ENCODE measurements at regions not wholly inside any gene's neighbourhood (a gene's known extent, or its start where the extent isn't known, plus 50 kb on each side); places are given as distances from the start of the nearest gene placed in this dataset.

DNA sequence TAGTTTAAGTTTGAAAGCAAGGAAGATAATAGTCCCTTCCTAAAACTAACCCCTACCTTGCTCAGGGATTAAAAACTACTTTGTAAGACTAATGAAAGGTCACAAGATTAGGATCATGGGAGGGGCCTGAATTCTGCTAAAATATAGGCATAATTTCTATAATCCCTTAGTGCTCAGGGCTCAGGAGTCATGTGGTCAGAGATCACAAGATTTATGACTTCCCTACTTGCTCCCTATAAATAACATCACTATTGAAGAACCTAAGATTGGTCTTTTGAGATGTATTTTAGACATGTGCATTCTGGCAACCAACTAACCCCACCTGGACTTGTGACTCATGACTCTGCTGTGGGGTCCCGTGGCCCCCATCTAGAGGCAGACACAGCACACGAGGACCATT is 81.1 kb downstream of the STMND1 start:
- TF ChIP-seq GATA2 (IDR thresholded peaks at IDR 0.05; ENCODE audit: low read depth, low read length) (no peak), GATA3 (IDR thresholded peaks at IDR 0.05; ENCODE audit: low read depth, low read length) (no peak)

DNA sequence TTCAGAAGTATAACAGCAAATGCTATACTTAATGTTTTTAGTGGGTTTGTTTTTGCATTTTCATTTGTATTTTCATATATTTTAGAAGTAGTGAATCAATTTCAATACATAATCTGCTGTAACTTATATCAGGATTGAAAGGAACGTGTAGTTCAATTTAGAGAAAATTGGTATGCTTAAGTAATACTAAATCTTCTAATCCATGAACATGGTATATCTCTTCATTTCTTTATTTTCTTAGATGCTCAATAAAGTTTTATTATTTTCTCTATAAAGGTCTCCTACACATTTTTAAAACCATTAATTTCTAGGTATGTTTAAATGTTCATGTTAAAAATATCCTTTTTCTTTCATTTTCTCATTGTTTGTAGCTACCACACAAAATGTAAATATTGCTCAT is 85.1 kb downstream of the STMND1 start:
- no peak for TF ChIP-seq GATA2 (IDR thresholded peaks at IDR 0.05; ENCODE audit: low read depth, low read length)
- TF ChIP-seq GATA3 (IDR thresholded peaks at IDR 0.05; ENCODE audit: low read depth, low read length) = no peak

DNA sequence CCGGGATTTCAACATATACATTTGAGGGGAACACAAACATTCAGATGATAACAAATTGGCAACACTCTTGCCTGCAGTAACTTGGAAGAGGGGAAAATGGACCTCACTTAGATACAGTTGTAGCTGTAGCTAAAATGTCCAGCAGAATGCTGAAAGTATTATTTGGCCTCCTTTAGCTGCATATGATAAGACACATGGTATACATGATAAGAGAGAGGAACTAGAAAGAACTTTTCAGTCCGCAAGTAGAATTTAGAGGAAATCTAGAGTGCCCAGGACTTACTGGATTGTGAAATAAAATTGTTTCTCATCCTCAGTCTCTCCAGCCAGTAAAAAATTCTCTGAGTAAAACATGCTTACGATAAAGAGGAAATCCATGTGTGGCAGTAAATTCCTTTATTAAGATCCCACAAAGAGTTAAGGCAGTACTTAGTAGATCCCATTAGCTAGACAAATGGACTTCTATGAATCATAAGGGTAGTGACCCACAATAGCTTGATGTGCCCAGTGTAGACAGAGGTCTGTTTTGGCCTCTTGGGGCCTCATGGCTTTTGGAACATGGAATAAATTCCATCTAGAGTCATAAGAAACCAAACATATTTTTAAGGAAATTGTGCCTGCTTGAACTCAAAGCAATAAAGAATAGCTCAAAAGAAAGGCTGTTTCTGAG is 87.9 kb upstream of the RBM24 start:
- TF ChIP-seq GATA2 (IDR thresholded peaks at IDR 0.05; ENCODE audit: low read depth, low read length) = no peak
- TF ChIP-seq GATA3 (IDR thresholded peaks at IDR 0.05; ENCODE audit: low read depth, low read length) = no peak

DNA sequence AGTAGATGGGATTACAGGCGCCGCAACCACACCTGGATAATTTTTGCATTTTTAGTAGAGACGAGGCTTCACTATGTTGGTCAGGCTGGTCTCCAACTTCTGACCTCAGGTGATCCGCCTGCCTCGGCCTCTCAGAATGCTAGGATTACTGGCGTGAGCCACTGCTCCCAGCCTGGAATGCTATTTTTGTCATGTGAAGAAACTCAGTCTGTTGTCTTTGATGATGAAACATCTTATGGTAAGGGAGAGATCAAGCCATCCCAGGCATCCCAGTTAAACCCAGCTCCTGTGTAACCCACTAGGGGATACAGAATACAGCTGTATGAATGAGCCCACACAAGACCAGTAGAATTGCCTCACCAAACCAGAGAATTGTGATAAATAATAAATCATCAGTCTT is 83.6 kb upstream of the RBM24 start:
- TF ChIP-seq GATA2 (IDR thresholded peaks at IDR 0.05; ENCODE audit: low read depth, low read length) = no peak
- TF ChIP-seq GATA3 (IDR thresholded peaks at IDR 0.05; ENCODE audit: low read depth, low read length) = no peak

DNA sequence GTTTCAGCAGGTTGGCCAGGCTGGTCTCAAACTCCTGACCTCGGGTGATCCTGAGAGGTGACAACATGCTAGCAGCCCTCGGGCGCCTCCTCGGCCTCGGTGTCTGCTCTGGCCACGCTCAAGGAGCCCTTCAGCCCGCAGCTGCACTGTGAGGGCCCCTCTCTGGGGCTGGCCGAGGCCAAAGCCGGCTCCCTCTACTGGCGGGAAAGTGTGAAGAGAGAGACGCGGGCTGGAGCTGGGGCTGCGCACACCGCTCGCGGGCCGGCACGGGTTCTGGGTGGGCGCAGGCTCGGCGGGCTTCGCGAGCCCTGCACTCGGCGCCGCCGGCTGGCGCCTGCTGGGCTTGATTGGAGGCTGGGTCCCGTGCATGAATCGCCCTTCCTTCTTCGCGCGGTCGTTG is 80.8 kb upstream of the RBM24 start:
- TF ChIP-seq GATA2 (IDR thresholded peaks at IDR 0.05; ENCODE audit: low read depth, low read length) = no peak

DNA sequence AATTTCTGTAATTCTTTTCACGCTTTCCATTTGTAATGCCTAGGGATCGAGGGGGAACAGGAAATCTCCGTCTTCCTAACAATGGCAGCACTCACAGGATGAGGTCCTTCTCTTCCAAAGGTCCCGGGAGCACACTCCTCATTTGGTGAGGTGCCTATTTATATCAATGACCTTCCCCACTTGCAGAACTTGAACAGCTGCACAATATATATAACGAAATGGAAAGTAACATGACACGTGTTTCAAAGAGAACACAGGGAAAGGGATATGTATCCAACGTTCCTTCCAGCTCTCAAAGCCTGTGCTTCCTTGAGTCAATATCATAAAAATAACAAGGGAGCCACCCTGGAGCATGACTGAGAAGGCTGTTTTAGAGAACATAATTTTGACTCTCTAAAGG is 78.6 kb upstream of the RBM24 start:
- TF ChIP-seq GATA3 (IDR thresholded peaks at IDR 0.05; ENCODE audit: low read depth, low read length) = no peak
- TF ChIP-seq GATA2 (IDR thresholded peaks at IDR 0.05; ENCODE audit: low read depth, low read length) = no peak

DNA sequence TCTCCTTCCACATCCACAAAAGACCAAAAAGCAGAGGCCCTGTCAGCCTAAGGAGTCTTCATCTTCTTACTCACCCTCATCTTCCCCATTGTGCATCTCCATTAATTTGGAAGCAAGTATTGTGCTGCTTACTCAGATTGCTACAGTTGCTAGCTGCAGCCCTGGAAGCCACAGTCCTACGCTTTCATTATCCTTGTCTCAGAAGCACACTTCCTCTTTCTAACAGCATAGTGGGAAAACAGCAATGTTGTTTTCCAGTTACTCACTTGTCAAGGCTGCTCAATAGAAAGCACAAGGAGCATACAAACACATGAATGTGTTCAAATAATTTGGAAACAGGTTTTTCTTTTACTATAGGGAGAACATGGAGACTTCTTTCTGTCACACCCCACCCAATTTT is 76.6 kb upstream of the RBM24 start:
- TF ChIP-seq GATA3 (IDR thresholded peaks at IDR 0.05; ENCODE audit: low read depth, low read length) (no peak), GATA2 (IDR thresholded peaks at IDR 0.05; ENCODE audit: low read depth, low read length) (no peak)

DNA sequence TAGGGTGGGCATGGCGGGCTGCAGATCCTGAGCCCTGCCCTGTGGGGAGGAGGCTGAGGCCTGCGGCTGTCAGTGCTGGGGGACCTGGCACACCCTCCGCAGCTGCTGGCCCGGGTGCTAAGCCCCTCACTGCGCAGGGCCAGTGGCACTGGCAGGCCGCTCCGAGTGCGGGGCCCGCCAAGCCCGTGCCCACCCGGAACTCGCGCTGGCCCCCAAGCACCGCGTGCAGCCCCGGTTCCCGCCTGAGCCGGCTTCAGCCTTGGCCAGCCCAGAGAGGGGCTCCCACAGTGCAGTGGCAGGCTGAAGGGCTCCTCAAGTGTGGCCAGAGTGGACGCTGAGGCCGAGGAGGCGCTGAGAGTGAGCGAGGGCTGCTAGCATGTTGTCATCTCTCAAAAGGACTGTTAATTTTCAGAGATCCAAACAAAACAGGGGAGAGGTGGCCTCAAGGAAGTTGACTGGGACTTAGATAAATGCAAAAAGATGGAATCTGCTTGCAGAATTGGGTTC is 74.5 kb upstream of the RBM24 start:
- TF ChIP-seq GATA2 (IDR thresholded peaks at IDR 0.05; ENCODE audit: low read depth, low read length) (no peak), GATA3 (IDR thresholded peaks at IDR 0.05; ENCODE audit: low read depth, low read length) (no peak)

DNA sequence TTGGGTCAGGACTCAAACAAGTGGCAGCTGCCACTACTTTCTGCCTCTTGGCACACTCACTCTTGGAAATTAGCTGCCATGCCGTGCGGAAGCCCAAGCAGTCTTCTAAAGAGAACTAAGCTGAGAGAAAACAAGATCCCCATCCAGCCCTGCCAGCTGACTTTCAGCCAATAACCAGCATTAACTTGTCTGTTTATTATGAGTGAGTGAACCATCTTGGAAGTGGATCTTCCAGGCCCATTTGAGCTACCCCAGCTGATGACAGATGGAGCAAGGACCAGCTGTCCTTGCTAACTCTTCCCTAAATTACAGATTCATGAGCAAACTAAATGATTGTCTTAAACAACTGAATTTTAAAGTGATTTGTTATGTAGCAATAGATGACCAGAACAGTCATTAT is 73.9 kb upstream of the RBM24 start:
- TF ChIP-seq GATA3 (IDR thresholded peaks at IDR 0.05; ENCODE audit: low read depth, low read length) (no peak), GATA2 (IDR thresholded peaks at IDR 0.05; ENCODE audit: low read depth, low read length) (no peak)

DNA sequence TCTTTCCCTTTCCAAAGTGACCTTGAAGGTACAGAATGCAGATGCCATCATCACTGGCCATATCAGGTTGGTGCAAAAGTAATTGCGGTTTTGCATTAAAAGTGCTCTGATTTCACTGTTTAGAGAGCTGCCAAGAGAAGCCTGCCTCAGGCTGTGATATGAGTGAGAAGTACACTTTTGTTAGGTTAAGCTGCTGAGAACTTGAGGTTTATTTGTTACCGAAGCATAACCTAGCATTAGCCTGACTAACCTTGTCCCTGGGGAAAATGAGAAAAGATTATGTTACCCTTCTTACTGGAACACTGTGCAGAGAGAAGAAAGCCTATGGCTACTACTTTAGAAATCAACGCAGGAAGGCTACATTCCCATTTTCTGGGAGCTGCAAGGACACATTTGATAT is 70.5 kb upstream of the RBM24 start:
- TF ChIP-seq GATA2 (IDR thresholded peaks at IDR 0.05; ENCODE audit: low read depth, low read length) (no peak), GATA3 (IDR thresholded peaks at IDR 0.05; ENCODE audit: low read depth, low read length) (no peak)

DNA sequence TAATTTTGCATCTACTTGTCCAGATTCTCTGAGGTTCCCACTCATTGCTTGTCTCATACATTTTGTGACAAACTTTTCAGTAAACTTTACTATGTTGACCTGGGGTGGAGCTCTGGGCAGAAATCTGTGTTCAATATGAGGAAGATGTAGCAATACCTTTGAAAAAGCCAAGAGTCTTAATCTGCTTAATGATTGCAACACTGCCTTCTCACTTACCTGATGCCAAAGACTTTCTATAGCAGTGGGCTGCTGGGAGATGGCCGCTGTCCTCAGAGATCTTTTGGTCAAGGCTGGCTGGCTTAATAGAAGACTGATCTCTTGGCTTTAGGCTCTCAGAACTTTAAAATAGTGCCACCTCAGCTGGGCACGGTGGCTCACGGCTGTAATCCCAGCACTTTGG is 70.1 kb upstream of the RBM24 start:
- no peak for TF ChIP-seq GATA3 (IDR thresholded peaks at IDR 0.05; ENCODE audit: low read depth, low read length)
- no peak for TF ChIP-seq GATA2 (IDR thresholded peaks at IDR 0.05; ENCODE audit: low read depth, low read length)

DNA sequence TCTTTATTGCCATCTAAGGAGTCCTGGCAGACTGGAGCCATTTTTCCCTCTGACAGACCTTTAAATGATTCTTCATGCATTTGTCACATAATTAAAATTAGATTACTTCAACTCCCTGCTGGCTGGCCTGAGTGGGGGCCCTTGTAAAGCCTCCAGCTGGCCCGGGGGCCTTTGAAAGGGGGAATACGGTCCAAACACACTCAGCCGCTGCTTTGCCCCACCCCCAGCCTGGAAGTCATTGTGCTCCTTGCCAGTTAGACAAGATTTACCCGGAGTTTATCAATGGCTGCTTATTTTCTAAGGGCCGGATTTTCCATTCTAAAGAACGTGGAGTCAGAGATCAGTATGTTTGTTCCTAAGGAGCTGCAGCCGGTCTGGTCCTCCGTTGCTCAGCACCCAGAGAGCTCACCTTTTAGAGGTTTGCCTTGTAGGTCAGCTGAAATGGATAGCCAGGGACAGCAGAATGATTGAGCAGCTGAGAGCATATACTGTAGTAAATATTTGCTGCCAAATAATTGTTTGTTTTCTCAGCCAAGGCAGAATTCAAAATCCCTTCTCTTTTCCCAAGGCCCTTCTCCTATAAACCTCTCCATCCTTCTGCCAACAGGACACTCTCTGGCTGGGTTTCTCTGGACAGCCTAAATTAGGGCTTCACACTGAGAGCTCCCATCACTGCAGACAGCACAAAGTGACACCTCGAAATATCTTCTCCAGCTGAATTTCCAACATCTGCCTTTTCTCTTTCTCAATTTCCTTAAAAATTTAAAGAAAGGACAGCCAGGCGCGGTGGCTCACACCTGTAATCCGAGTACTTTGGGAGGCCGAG is 68.4 kb upstream of the RBM24 start:
- TF ChIP-seq GATA3 (IDR thresholded peaks at IDR 0.05; ENCODE audit: low read depth, low read length) = no peak
- no peak for TF ChIP-seq GATA2 (IDR thresholded peaks at IDR 0.05; ENCODE audit: low read depth, low read length)

DNA sequence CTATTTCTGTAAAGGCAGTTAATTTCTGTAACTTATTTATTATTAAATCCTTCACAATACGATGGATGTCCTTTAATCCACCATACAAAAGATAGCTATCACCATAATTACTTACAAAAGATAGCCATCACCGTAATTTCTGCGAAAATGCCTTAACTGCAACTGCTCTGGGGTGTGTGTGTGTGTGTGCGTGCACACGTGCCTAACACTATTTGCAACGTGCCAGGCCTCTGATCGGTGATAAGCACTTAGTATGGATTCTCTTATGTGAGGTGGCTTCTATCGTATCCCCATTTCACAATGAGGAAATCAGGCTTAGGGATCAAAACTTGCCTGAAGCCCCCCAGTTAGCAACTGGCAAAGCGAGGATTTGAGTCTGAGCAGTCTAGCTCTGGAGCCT is 67.1 kb upstream of the RBM24 start:
- TF ChIP-seq GATA2 (IDR thresholded peaks at IDR 0.05; ENCODE audit: low read depth, low read length) = peak; percentile 87
- TF ChIP-seq GATA3 (IDR thresholded peaks at IDR 0.05; ENCODE audit: low read depth, low read length) = no peak

DNA sequence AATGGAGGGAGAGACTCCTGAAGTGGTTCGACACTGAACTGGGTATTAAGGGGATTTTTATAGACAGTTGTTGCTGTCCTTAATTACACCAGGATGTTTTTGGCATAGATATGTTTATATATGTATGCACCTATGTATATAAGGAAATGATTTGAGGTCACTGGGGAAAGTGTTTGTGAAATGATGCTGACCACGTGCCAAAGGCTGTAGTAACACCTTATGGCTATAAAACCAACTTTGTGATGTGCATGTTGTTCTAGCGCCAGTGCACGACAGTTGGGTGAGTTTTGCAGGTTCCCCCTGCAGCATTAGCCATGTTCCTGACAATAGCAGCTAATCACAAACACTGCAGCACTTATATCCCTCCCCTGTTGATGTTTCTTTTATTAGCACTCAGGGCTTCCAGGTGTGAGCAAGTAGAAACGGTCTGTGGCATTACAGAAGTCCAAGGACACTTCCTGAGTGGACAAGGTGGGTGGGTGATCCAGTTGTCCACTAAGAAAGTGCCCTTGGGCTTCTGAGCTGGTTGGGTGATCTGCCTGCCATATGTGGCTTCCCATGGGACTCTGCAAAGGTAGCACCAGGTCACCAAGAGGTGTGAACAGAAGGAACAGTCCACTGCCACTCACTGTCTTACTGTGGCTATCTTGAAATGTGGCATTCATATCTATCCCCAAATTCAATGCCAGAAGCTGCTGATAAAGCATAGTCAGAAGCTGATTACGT is 63.0 kb upstream of the RBM24 start:
- TF ChIP-seq GATA3 (IDR thresholded peaks at IDR 0.05; ENCODE audit: low read depth, low read length) = no peak
- no peak for TF ChIP-seq GATA2 (IDR thresholded peaks at IDR 0.05; ENCODE audit: low read depth, low read length)

DNA sequence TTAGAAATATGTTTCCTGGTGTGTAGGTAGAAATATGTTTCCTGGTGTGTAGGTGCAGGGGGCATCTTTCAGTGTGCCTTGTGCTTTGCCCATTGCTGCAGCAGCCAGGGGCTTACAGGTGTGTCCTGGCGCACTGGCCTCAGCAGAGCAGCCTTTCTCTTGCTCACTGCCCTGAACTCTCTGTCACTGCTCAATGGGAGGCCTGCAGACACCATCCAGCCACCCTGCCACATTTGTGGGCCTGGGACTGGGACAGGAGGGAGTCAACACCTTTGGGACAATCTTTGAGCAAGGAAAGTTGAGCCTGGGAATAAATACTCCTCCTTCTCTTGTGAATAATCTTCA is 62.4 kb upstream of the RBM24 start:
- TF ChIP-seq GATA2 (IDR thresholded peaks at IDR 0.05; ENCODE audit: low read depth, low read length) (no peak), GATA3 (IDR thresholded peaks at IDR 0.05; ENCODE audit: low read depth, low read length) (no peak)
